HG02571 (cell line): ENCODE measurements at regions not wholly inside any gene's neighbourhood (a gene's known extent, or its start where the extent isn't known, plus 50 kb on each side); places are given as distances from the start of the nearest gene placed in this dataset.
"Not testable (repeated sequence)": the region's sequence is repeated elsewhere in the genome, so short reads cannot be mapped to it uniquely, and the experiment has no call there.

Experiments
- ATAC-seq: cut with Tn5 transposase; IDR thresholded peaks from one replicate; pipeline ENCODE4 v1.9.1; 2021; ENCODE audit warnings: mild to moderate bottlenecking, moderate library complexity; ENCODE audit not compliant: unreplicated experiment

DNA sequence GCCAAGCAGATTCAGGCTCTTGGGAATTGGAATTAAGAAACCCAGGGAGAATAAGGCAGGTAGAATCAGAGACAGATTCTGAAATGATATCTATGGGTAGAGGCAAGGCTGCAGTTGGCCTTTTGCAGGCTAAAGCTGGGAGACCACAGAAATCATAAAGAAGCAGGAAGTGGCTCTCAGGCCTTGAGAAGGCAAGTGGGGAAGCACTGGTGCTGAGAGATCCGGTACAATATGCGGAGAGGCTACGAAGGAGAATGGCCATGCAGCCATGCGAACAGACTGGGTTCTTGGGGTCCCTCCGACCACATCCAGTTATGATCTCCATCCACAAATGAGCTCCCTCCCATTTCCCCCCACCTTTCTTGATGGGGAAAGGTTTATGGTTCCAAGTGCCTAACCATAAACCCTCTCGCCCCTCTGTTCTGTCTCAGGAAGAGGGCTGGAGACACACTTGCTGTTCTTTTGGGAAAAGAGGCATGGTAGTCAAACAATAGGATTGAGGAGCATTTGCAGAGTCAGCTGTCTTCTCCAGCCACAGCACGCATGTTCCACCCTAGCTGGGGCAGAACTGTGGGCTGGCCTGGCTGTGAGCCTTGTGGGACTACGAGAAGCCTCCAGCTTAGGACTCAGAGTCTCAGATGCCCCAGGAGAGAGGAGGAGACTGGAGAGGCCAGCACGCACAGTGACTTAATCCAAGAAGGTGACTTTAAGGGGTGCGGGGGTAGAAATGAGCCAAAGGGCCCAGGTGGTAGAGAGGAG, 99.6 kb downstream of the RPLP1 start:
- ATAC-seq = no peak

DNA sequence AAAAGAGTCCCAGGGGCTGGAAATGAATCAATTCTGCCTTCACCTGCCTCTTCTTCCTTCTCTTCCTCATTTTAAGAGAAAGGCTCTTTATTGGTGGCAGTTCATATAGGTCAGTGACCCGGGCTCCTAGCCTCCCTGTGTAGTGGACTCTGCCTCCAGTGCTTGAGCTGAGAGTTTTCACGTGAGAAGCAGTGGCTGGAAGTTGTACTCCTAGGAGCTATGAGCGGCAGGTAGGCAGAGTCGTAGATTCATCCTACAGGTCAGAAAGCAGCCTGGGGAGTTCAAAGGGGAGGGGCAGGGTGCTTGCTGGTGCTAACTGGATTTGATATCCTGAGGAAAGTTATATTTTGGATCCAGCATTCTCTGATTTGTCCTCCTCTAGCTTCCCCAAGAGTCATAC, 101.1 kb downstream of the RPLP1 start:
- ATAC-seq = no peak

DNA sequence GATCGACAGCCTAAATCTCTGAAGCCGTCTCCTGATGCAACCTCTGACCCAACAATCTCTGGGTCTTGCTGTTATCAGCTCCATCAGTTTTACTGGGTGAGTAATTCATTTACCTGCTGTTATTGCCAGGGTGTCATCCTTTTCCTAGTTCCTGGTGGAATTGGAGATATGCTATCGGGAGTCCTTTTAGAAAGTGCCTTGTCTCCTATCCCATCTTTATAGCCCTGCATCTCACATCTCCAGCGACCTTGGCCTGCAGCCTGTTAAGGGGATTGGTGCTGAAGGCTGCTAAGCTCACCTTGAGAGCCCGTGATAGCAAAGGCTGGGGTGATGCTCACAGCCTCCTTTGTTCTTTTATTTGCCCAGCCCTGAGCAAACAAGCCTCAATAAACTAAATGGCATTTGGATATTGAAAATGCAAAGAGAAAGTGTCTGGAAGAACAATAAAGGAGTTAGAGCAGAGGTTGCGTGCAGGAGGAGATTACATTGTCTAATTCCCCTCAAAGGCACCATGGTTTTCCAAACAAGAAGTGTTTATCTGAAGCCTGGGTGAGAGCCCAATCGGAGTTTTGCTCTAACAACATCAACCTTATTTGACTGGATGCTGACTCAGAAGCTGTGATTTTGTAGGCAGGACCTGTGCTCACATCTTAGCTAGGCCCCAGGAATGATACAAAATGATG, 101.8 kb downstream of the RPLP1 start:
- no peak for ATAC-seq

DNA sequence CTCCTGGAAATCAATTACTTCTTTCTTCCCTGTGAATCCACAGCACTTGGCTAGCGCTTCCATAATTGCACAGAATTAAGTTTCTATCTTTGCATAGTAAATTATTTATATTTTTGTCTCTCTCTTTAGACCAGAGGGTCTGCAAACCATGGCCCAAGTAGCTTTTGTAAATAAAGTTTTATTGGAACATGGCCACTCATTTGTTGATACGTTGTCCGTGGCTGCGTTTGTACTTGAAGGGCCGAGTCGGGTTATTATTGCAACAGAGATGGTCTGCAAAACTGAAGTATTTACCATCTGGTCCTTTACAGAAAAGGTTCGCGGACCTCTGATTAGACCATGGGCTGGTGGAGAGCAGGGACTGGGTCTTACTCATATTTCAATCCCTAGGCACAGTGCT, 102.5 kb downstream of the RPLP1 start:
- ATAC-seq = no peak

- ATAC-seq = no peak
These were observed 103.7 kb downstream of the RPLP1 start for GRCh38 chr15:69556344-69556743.

DNA sequence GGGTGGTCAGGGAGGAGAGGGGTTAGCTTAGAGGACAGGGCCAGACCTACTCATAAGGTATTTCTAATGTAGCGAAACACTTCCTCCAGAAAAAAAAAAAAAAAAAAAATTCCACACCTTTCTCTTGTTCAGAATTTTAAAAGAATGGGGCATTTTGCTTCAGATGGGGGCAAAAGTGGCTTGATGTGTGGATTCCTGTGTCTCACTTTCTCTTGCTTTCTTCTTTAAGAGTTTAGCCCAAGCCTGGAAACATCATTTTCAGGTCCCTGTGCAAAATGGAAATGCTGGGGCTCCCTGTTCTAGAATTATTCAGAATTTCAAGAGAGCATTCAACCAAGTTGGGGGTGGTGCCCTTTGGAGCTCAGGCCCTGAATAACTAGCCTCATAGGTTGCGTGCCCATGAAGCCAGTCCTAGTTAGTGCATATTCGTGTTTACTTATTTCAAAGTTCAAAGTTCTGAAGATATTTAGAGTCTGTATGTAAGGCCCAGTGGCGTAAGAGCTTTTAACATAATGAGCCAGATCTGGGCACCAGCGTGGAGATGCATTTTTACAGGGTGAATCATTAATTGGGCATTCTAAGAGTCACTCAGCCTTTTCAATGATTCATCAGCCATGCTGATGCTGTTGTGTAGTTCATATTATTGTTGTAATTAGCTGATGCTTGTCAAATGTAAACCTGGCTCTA, 104.5 kb downstream of the RPLP1 start:
- ATAC-seq = no peak

DNA sequence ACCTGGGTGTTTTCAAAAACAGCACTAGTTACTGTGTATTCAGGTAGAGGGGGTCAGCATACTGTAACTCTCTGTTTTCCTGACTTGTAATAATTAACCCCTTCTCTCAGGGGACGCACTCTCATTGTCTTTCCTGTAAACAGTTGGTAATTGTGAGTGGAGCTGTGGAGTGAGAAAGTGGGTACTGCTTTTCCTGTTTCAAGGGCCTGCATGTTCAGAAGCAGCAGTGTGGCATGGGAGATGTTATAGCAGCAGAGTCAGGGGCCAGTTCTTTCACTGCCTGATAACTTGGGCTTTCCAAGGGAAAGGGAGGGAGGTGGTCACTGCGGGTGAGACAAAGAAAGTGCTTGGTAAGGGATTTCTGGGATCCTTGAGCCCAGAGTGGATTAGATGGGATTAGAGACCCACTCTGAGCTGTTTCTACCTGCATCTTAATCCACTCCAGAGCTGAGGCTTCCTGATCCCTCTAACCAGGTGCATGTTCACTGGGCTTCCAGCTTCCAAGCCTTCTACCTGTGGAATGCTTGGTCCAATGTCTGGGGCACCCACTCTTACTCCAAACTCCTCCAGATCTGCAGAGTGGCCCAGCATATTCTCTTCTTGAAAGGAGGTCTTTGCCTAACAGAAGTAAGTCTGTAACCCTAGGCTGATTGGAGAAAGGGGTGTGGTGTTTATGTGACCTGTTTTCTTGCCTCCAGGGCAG, 105.2 kb downstream of the RPLP1 start:
- ATAC-seq = no peak

DNA sequence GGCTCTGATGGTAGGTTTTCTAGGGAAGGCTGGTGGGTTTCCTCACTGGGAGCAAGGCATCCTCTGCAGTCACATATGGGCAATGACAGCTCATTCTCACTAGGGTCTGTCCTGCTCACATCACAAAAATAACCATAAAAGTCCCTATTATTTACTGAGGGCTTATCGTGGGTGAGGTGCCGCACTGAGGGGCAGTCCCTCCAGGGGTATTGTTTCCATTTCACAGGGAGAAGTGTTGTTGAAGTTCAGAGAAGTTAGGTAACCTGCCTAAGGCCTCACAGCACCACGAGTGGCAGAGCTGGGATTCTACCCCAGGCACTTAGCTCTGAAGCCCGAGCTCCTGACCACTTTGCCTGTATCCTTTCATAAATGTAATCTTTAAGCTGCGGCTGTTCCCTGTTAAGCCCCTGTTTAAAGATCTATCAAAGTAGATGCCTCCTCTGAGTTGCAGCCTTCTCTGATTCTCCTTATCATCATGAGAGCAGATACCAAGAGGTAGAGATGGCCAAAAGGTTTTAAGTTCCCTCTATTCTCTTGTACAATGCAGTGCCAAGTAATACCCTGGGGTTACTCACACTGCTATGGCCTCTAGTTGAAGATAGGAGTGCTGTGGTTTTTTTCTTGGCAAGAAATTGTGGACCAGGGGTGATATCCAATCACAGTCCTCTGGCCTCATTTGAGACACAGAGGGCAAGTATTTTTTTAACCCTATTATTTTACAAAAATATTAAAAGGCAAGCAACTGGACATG, 107.0 kb downstream of the RPLP1 start:
- ATAC-seq = no peak

GRCh38 chr15:69561071-69561784, 108.6 kb downstream of the RPLP1 start:
- no peak for ATAC-seq

DNA sequence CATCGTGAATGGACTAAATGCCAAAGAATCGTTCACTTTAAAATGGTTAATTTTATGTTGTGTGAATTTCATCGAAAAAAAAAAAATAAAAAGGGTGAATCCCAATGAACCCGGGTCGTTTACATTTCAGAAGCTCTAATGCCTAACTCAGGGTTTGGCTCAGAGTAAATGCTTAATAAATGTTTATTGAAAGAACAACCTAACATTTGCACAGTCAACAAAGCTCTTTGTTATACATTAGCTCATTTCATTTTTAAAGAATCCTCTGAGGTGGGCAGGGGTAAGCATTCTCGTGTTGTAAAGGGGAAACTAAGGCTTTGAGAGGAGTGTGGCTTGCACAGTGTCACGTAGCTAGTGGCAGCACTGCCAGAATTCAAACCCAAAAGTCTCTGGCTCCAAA, 109.5 kb downstream of the RPLP1 start:
- ATAC-seq = no peak

- no peak for ATAC-seq
These were observed 109.9 kb downstream of the RPLP1 start for GRCh38 chr15:69562564-69562963.

- no peak for ATAC-seq
These were observed 112.5 kb downstream of the RPLP1 start for GRCh38 chr15:69565066-69565655.

- not testable (repeated sequence) for ATAC-seq
These were observed 114.7 kb downstream of the RPLP1 start for GRCh38 chr15:69567238-69567760.

DNA sequence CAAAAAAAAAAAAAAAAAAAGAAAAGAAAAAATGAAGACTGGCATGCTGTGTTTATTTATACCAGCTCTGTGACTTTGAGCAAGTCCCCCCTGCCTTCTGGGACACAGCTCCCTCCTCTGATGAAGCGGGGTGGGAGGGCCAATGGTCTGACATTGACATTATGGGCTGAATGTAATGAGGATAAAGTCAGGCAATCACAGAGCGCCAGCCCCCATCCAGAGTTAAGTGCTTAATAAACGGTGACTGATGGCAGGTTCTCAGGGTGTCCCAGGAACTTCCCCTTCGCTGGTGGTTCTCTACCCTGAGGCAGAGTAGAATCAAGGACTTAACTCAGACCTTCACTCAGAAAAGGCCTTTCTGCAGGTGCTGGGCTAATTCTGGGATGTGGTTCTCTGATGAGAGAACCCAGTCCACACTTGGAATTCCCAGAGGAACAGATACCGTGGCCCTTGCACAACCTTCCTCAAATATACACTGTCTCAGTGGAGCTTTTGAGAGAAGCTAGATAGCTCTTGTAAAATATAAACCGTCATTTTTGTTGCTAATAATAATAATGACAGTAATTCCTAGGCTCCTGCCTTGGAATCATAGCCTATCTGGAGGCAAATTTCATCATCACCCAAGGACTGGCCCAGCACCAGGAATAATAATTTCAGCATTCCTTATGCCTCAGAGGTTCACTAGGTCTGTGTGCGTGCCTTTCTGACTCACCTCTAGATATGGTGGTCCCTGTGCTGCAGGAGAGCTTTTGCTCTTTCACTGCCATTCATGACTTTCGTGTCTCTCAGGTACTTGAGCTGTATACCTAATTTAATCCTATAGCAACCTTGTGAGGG, 115.8 kb downstream of the RPLP1 start:
- ATAC-seq = no peak

DNA sequence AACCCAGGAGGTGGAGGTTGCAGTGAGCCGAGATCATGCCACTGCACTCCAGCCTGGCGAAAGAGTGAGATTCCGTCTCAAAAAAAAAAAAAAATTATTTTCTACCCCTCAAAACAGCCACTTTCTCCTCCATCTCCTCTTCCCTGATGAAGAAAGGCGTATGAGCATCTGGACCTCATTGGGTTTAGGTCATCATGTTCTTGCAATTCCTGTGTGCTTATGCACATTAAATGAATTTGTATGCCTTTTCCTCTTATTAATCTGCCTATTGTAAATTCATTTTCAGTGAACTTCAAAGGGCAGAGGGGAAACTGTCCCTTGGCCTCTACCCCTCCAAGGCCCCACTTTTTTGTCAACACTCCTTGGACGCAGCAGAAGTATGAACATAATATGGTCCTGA, 117.8 kb downstream of the RPLP1 start:
- no peak for ATAC-seq

DNA sequence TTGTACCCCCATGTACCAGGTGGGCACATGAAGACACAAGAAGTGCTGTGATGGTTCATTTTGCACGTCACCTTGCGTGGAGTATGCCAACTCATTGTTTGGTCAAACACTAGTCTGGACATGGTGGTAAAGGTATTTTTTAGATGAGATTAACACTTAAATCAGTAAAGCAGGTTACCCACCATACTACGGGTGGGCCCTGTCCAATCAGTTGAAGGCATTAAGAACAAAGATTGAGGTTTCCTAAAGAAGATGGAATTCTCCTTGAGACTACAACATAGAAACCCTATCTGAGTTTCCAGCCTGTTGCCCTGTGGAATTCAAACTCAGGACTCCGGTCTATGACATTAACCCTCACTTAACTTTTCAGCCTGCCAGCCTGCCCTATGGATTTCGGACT, 118.4 kb downstream of the RPLP1 start:
- no peak for ATAC-seq

GRCh38 chr15:69573278-69573677, 120.7 kb downstream of the RPLP1 start:
- ATAC-seq = not testable (repeated sequence)

DNA sequence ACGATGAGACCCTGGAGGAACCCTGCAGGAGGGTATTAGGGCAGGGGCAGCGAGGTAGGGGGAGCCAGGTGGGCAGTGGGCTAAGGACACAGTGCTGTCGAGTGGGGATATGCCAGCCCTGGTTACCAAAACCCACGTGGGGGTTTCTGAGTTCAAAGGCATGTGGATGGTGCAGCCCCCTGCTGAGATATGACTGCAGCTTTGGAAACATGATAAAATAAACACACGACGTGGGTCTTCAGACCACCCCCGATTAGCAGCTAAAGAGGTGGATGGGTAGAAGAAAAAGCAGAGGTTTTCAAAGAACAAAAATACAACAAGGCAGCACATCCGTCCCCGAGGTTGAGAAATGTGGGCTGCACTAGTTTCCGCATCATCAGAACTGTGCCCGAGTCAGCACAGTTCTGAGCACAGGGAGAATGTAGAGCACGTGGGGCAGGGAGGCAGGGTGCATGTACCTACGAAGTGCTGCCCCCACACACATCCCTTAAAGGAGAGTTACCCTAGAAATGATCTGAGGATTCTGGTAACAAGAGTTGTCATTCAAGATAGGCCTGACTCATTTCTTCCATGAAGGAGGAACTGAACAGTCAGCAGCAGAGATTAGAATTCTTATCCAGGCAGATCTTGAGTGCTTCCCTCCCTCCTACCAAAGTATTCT, 121.3 kb downstream of the RPLP1 start:
- no peak for ATAC-seq
